HG02938 (cell line): ENCODE measurements at regions not wholly inside any gene's neighbourhood (a gene's known extent, or its start where the extent isn't known, plus 50 kb on each side); places are given as distances from the start of the nearest gene placed in this dataset.
"Not testable (repeated sequence)": the region's sequence is repeated elsewhere in the genome, so short reads cannot be mapped to it uniquely, and the experiment has no call there.

Source experiments
- ATAC-seq: cut with Tn5 transposase; IDR thresholded peaks from one replicate; pipeline ENCODE4 v1.9.1; 2021; ENCODE audit warnings: mild to moderate bottlenecking, moderate library complexity; ENCODE audit not compliant: unreplicated experiment

- no peak for ATAC-seq
Observed at GRCh38 chrY:19644889-19645638, 99.5 kb downstream of the KDM5D start.

- ATAC-seq, result peak; percentile 84
Observed at GRCh38 chrY:19637651-19638347, 106.7 kb downstream of the KDM5D start.

DNA sequence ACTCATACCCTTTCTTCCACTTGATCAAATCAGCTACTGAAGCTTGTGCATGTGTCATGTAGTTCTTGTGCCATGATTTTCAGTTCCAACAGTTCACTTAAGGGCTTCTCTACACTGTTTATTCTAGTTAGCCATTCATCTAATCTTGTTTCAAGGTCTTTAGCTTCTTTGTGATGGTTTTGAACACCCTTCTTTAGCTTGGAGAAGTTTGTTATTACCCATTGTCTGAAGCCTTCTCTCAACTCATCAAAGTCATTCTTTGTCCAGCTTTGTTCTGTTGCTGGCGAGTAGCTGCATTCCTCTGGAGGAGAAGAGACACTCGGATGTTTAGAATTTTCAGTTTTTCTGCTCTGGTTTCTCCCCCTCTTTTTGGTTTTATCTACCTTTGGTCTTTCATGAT is 115.6 kb downstream of the KDM5D start:
- ATAC-seq, result no peak

- no peak for ATAC-seq
Observed at GRCh38 chrY:19622392-19622791, 122.1 kb downstream of the KDM5D start.

- ATAC-seq, result no peak
Observed at GRCh38 chrY:19621756-19622155, 122.8 kb downstream of the KDM5D start.

DNA sequence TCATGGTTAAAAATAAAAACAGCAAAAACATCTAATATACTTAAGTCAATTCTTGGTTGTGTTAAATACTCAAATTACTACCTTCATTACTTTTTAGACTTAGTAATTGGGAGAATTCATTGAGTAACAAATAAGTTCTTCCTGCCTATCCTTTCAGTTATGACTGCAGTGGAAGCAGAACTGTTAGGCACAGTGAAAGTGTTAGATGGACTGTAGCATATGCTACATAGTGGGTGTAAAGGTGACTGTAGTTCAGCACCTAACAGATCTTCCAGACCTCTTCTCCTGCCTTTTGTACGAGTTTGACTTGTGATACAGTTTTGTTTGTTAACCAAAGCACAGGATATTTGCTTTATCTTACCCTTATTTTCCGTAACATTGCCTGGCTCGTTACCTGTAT is 143.4 kb downstream of the KDM5D start:
- ATAC-seq, result peak; percentile 68

GRCh38 chrY:19600711-19601110 is 143.8 kb downstream of the KDM5D start:
- ATAC-seq, result peak; percentile 68

- ATAC-seq, result no peak
Observed at GRCh38 chrY:19590235-19590634, 154.3 kb downstream of the KDM5D start.

DNA sequence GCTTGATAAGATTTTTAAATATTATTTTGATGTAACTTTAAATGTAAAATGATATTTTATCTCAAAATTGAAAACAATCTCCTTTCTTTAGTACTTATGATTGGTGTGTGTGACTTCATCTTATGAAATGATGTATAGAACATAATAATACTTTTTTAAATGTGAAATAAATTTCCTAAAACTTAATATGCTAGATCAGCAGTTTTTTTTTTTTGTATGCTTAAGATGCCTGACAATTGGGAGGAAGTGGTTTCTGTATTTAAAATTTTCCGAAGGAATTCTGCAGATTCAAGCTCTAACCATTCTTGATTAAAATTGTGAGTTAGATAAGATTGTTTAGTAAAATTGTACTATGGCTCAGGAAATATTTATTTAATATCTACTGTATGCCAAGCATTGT is 154.9 kb downstream of the KDM5D start:
- no peak for ATAC-seq

- ATAC-seq, result no peak
Observed at GRCh38 chrY:19587311-19587710, 157.2 kb downstream of the KDM5D start.

GRCh38 chrY:19580990-19581389 is 163.5 kb downstream of the KDM5D start:
- not testable (repeated sequence) for ATAC-seq

GRCh38 chrY:19578281-19578874 is 166.1 kb downstream of the KDM5D start:
- ATAC-seq, result no peak

DNA sequence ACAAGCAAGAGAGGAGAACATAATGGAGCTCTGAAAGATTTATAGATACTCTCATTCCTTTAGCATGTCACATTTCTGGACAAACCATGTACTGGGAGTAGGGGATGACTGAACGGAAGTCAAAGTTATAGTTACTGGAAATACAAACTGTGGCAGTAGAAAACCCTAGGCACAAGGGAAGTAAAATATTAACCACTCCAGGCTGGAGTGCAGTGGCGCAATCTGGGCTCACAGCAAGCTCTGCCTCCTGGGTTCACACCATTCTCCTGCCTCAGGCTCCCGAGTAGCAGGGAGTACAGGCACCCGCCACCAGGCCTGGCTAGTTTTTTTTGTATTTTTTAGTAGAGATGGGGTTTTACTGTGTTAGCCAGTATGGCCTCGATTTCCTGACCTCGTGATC is 167.3 kb downstream of the KDM5D start:
- no peak for ATAC-seq

DNA sequence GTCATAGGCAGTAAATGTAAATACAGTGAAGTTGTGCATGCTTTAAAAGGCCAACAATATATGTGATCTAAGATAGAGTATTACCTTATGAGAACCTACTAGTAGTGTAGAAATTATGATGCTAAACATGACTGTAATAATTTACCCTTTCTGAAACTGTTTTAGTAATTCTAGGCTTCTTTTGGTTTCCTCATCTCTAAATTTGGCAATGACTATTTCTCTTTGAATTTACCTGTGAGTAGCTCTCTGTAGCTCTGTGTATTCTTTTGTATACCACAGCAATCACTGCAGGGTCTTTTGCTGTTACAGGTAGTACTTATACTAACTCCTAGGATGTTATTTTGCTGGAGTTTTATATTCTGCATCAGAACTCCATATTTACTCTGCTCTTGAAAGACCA is 169.6 kb downstream of the KDM5D start:
- no peak for ATAC-seq

GRCh38 chrY:19573646-19574045 is 170.9 kb downstream of the KDM5D start:
- no peak for ATAC-seq

- ATAC-seq, result peak; percentile 54
Observed at GRCh38 chrY:19570999-19571398, 173.5 kb downstream of the KDM5D start.

- ATAC-seq, result no peak
Observed at GRCh38 chrY:19567943-19568342, 176.6 kb downstream of the KDM5D start.

GRCh38 chrY:19567051-19567921 is 177.2 kb downstream of the KDM5D start:
- ATAC-seq, result peak; percentile 64

DNA sequence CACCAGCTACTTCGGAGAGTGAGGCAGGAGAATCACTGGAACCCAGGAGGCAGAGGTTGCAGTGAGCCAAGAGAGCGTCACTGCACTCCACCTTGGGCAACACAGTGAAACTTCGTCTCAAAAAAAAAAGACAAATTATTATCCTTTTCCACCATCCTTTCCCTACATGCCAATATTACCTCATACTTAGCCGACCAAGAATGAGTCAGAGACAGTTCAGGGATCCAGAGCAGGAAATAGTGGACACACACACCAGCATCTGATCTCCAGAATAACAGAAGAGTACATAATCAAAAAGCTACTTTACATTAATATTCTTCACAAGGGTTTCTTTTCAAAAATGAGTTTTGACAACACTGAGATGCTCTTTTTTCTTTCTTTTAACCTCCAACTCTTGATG is 185.4 kb downstream of the KDM5D start:
- ATAC-seq, result no peak

- ATAC-seq, result no peak
Observed at GRCh38 chrY:19549671-19550466, 194.7 kb downstream of the KDM5D start.
